Bone marrow (tissue), 2 donors: ENCODE measurements at regions not wholly inside any gene's neighbourhood (a gene's known extent, or its start where the extent isn't known, plus 50 kb on each side); places are given as distances from the start of the nearest gene placed in this dataset.
A peak's percentile ranks its signal among the peaks of the same experiment; 100 is the strongest.

Experiments used
- DNase-seq, 2 donors: peaks; one replicate each; lab custom pipeline; 2025; lab: John Stamatoyannopoulos, UW

DNA sequence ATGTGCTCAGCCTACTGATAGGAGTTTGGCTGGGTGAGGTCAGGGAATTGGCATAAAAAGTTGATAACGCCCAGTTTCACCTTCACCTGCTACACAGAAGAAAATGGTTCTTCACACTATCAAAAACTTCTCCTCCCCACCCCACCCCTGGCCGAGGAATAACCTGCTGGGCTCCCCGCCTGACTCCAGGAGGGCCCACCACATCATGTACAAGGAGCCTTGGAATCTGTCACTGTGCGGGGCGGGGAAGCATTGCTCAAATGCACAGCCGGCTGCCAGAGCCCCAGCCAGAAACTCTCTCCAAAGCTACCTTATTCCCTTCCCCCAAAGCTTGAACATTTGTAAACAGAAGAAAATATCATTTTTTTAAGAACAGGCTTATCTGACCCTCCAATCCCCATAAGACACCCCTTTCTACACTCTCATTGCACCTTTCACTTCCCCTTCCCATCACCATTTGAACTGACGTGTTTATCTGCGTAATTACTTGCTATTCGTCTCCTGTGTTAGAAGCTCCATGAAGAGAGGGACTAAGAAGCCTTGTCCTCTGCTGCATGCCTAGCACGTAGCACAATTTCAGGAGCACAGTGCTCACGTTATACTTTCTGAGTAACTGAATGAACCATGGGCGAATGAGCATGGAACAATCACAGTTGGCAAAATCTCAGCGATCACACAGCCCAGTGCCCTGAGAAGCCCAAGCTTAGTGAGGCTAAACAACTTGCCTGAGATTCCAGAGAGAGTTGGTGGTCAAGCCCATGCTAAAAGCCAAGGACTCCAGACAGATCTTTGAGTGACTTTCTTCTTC, 82.9 kb downstream of the HES1 start:
- no peak for DNase-seq

DNA sequence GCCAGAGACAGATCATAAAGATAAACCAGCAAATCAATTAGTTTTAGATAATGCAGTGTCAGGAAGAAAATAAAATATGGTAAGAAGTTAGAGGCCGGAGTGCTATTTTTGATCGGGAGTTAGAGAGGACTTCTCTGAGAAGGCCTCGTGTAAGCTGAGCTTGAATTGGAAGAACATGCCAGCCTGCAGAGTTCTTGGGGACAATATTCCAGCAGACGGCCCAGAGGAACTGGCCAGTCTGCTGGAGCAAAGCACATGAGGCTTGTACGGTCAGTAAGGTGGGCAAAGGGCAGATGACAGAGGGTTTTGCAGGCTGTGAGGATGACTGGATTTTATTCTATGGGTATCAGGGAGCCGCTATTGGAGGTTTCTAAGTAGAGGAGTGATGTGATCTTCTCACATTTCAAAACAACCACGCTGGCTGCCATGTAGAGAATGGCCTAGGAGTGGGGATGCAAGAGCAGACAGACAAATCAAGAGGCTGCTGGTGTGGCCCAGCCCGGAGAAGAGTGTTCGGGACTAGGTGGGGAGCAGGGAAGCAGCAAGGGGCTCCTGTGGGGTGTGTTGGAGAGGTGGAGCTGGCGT, 84.0 kb downstream of the HES1 start:
- no peak for DNase-seq

DNA sequence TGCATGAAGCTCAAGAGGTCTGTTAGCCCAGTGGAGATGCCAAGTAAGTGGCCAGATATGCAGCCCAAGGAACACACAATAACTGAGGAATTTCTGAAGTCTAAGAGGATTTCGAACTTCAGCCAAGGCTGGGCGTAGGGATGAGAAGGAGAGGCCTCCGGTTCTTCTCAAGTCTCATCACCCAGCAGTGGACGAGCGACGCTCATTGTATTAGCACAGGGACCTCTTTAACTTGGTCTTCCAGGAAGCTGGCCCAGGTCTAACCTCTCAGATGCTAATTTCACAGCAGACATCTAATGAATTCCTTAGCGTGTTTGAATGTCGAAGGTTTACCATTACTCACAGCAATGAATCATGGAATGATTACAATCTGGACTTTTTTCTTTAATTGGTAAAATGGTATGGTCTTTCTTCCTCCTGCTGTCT, 85.0 kb downstream of the HES1 start:
- DNase-seq = no peak

GRCh38 chr3:194221336-194221735, 85.4 kb downstream of the HES1 start:
- no peak for DNase-seq

DNA sequence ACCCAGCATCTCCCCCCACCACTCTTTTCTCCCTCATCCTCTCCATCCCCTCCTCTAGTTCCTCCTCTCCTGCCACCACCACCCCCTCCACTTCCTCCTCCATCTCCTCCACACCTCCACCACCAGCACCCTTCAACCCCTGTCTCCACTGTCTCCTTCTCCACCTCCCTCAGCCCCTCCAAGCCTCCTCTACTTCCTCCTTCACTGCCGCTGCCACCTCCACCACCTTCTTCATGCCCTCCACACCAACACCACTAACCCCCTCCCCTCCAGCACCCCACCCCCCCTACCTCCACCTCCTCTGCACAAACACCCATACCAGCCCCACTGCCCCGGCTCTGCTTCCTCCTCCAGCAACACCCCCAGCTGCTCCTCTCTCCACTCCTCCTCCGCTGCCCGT, 88.0 kb downstream of the HES1 start:
- peak in 1 of 2 donors; percentile 17 for DNase-seq

GRCh38 chr3:194224471-194225417, 88.8 kb downstream of the HES1 start:
- DNase-seq = peak in 1 of 2 donors; percentile 8

DNA sequence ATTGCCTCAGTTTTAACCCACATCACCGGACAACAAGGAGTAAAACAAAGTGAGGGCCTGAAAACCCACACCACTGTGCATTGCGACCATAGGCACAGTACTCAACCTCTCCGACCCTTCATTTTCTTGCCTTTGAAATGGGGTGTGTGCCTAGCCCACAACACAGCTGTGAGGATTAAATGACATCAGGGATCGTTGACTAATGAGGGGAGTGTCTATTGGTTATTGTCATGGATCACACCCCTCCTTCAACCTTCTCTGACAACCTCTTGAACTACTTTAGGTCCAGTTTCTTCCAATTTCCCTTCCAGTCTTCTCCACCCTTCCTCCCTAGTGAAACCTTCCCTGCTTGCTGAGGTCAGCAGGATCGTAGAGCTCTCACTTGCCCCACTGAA, 89.5 kb downstream of the HES1 start:
- DNase-seq = no peak

GRCh38 chr3:194225988-194226663, 90.2 kb downstream of the HES1 start:
- DNase-seq = no peak

DNA sequence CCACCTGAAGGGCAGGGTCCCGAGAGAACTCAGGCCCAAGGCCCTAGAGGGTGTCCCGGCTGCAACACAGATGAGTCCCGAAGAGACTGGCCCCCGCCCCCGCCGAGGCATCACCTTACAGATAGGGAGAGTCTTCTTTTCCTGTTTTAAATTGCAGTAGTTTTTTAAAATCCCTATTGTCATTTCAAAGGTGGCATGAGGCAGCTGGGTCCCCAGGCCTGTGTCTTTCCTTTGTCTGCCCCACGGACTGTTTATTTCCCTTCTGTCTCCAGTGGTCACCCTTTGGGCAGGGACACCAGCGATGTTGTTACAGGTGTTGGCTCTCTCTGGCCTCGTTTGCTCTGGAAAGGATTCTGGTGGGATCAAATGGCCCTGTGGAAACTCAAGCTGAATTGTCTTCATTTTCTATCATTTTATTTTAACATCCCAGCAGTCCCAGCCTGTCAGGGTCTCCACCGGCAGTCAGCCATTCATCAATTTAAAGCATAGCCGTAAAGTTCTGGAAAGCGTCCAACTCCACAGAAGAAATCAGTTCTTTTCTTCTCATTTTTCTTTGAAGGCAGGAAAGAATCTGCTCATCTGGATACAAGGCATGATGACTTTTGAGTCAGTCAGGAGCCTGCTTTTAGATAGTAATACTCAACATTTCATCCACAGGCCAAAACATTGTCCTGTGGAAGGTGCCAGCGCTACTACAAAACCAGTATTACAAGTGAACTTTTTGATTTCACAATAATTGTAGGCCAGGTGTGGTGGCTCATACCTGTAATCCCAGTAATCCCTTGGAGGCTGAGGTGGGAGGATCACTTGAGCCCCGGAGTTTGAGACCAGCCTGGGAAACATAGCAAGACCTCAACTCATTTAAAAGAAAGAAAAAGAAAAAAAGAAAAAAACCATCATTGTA, 96.2 kb downstream of the HES1 start:
- DNase-seq = no peak

DNA sequence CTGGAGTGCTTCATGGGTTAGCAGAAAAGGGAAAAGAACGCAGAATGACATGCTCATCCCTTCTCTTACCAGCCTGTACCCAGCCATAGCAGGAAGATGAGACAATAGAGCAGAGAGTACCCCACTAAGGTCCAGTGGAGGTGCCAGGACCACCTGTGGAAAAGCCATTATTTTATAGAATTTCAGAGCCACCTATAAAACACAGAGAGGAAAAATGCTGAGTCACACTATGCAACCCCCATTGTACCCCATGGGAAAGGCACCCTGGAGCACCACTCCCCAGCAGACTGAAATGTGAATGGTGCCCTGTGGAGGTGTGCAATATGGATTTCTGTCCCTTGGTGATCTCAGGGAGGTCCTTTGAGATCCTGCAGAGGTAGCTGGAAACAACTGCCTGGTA, 97.2 kb downstream of the HES1 start:
- DNase-seq = no peak

DNA sequence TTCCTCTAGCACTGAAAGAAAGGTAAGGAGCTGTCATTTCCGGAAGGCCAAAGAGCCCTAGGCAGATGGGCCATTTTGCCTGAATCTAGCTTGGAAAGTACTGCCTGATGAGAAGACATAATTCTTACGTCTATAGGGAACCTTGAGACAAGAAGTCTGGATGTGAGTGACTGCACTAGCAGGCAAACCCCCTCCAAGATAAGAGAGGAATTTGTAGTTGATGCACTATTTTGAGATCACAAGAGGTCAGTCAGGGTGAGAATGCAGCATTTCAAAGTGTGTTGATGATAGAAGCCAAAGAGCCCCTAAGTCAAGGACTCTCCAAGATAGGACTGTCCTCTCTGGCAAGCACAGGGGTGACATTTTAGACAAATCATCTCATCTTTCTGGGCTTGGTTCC, 99.2 kb downstream of the HES1 start:
- no peak for DNase-seq

DNA sequence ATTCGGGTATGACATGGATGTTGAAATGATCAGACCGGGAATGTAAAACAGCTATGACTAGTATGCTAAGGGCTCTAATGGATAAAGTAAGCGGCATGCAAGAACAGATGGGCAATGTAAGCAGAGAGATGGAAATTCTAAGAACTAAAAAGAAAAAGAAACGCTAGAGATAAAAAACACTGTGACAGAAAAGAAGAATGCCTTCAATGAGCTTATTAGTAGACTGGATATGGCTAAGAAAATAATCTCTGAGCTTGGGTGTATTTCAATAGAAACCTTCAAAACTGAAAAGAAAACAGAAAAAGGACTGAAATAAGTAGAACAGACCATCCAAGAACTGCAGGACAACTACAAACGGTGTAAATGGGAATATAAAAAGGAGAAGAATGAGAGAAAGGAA, 101.2 kb downstream of the HES1 start:
- no peak for DNase-seq

GRCh38 chr3:194240766-194241165, 104.8 kb downstream of the HES1 start:
- DNase-seq = no peak

DNA sequence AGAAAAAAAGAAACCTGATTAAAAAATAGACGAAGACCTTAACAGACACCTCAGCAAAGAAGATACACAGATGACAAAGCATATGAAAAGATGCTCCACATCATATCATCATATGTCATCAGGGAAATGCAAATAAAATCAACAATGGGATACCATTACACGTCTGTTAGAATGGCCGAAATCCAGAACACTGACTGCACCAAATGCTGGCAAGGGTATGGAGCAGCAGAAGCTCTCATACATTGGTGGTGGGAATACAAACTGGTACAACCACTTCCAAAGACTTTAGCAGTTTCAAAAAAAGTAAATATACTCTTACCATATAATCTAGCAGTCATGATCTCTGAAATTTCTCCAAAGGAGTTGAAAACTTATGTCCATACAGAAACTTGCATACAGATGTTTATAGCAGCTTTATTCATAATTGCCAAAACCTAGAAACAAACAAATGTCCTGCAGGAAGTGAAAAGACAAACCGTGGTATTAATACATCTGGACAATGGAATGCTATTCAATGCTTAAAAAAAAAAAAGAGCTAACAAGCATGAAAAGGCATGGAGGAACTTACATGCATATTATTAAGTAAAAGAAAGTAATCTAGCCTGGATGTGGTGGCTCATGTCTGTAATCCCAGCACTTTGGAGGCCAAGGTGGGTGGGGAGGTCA, 107.4 kb downstream of the HES1 start:
- no peak for DNase-seq

DNA sequence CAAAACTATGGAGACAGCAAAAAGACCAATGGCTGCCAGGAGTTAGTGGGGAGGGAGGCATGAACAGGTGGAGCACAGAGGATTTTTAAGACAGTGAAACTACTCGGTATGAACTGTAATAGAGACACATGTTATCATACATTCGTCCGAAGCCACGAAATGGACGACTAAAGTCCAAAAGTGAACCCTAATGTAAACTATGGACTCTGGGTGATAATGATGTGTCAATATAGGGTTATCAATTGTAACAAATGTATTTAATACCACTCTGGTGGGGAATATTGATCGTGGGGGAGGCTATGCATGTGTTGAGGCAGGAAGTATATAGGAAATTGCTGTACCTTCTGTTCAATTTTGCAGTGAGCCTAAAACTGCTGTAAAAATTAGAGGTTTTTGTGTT, 107.0 kb downstream of the CPN2 start:
- no peak for DNase-seq

DNA sequence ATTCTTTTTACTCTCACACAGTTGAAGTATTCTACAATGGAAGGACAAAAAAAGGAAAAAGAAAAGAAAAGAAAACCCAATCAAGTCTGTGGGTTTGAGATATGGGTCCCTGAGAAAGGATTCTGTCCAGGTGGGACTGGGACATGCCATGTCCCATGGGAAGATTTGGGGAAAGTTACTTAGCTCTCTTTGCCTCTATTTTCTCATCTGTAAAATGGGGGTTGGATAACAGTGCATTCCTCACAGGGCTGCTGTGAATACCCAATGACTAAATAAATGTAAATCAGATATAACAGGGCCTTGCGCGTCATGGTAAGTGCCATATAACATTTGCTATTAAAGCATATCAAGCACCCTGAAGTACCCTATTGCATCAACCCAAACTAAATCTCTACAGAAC, 105.7 kb downstream of the CPN2 start:
- DNase-seq = no peak

DNA sequence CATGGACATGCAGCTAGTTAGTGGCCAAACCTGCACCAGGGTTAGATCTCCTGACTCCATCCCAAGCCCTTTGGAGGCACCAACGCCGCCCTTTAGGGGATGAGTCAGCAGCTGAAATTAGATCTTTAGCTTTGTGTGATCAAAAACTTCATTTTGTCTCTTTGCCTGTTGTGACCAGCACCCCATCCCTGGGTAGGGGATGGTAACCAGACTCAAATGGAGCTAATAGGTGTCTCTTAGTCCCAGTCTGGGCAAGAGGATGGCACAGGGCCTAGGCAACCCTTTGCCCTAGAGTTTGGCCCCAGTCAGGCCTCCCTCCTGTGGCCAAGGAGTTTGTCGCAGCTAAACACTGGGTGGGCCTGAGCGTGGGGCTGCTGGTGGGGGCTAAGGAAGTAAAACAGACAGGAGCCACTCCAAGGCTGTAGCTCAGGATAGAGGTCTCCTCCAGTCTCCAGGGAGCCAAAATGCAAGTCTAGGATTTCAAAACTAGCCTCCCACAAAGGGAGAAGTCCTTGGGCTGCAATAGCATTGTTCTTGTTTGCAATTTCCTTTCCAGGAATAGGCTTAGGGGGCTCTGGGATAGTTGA, 105.1 kb downstream of the CPN2 start:
- no peak for DNase-seq

GRCh38 chr3:194246709-194247349, 104.3 kb downstream of the CPN2 start:
- no peak for DNase-seq

GRCh38 chr3:194247350-194247740, 103.8 kb downstream of the CPN2 start:
- no peak for DNase-seq
